ENCODE measurements at regions not wholly inside any gene's neighbourhood (a gene's known extent, or its start where the extent isn't known, plus 50 kb on each side); places are given as distances from the start of the nearest gene placed in this dataset.

GRCh38 chr2:193990868-193991267 is 1666.2 kb upstream of the SLC39A10 start:
- Histone ChIP-seq H3K36me3 (no peaks in the 10 kb centered on the region), H3K4me1 (no peaks in the 10 kb centered on the region), H3K27ac (no peak overlapping the region), H3K9me3 (no peaks in the 10 kb centered on the region), H3K27me3 (no peaks in the 10 kb centered on the region), H3K4me3 (no peak overlapping the region)
- ATAC-seq, result no peak
- TF ChIP-seq CTCF (IDR thresholded peaks at IDR 0.05), result no peak
- DNase-seq, result no peak
- intact Hi-C loops (cut with DNase I), result no loop called here

DNA sequence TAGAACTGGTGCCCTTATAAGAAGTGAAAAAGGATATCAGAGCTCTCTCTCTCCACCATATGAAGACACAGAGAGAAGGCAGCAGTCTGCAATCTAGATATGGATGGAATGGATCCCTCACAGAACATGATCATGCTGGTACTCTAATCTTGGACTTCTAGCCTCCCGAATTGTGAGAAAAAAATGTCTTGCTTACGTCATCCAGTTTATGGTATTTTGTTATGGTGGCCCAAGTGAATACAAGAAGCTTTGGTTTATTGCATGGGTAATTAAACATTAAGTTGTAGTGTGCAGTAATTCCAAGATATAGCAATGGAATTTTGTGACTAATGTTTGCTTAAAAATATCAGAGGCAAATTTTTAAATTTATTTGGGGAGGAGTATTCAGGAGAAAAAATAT is 1667.4 kb upstream of the SLC39A10 start:
- TF ChIP-seq CTCF (IDR thresholded peaks at IDR 0.05), result no peak
- Histone ChIP-seq H3K36me3 (no peaks in the 10 kb centered on the region), H3K9me3 (no peaks in the 10 kb centered on the region), H3K4me1 (no peaks in the 10 kb centered on the region), H3K27me3 (no peaks in the 10 kb centered on the region), H3K4me3 (no peak overlapping the region), H3K27ac (no peak overlapping the region)
- intact Hi-C loops (cut with DNase I), result no loop called here
- DNase-seq, result no peak
- no peak for ATAC-seq

- DNase-seq (no peak), ATAC-seq (no peak)
- no peak overlapping the region for H3K4me3 ChIP-seq
- H3K27ac ChIP-seq, result no peak overlapping the region
- no peak for TF ChIP-seq CTCF (IDR thresholded peaks at IDR 0.05)
- intact Hi-C loops (cut with DNase I), result no loop called here
- H3K9me3 ChIP-seq, result no peaks in the 10 kb centered on the region
- H3K36me3 ChIP-seq, result no peaks in the 10 kb centered on the region
- H3K4me1 ChIP-seq, result no peaks in the 10 kb centered on the region
- no peaks in the 10 kb centered on the region for H3K27me3 ChIP-seq
These were observed 1668.2 kb upstream of the SLC39A10 start for GRCh38 chr2:193988784-193989183.

- intact Hi-C loops (cut with DNase I), result no loop called here
- H3K9me3 ChIP-seq, result no peaks in the 10 kb centered on the region
- no peak for ATAC-seq
- H3K27ac ChIP-seq, result no peak overlapping the region
- no peaks in the 10 kb centered on the region for H3K36me3 ChIP-seq
- no peak for DNase-seq
- H3K4me1 ChIP-seq, result no peaks in the 10 kb centered on the region
- no peak for TF ChIP-seq CTCF (IDR thresholded peaks at IDR 0.05)
- H3K27me3 ChIP-seq, result no peaks in the 10 kb centered on the region
- no peak overlapping the region for H3K4me3 ChIP-seq
These were observed 1671.8 kb upstream of the SLC39A10 start for GRCh38 chr2:193985272-193985671.

- Histone ChIP-seq H3K9me3 (peaks cover 0 to 18% of the 10 kb centered on the region in 2 donors), H3K27ac (no peak overlapping the region), H3K4me3 (no peak overlapping the region), H3K4me1 (no peaks in the 10 kb centered on the region), H3K36me3 (no peaks in the 10 kb centered on the region), H3K27me3 (no peaks in the 10 kb centered on the region)
- ATAC-seq, result no peak
- no peak for DNase-seq
- intact Hi-C loops (cut with DNase I), result no loop called here
- no peak for TF ChIP-seq CTCF (IDR thresholded peaks at IDR 0.05)
These were observed 1676.4 kb upstream of the SLC39A10 start for GRCh38 chr2:193980599-193980998.

All from left lung (tissue), 4 donors.